HG03432 (cell line): ENCODE measurements at regions not wholly inside any gene's neighbourhood (a gene's known extent, or its start where the extent isn't known, plus 50 kb on each side); places are given as distances from the start of the nearest gene placed in this dataset.
"Not testable (repeated sequence)": the region's sequence is repeated elsewhere in the genome, so short reads cannot be mapped to it uniquely, and the experiment has no call there.

Source experiments
- ATAC-seq: cut with Tn5 transposase; IDR thresholded peaks from one replicate; pipeline ENCODE4 v1.9.1; 2021; ENCODE audit warnings: mild to moderate bottlenecking, moderate library complexity; ENCODE audit not compliant: unreplicated experiment

- no peak for ATAC-seq
These were observed 86.2 kb downstream of the RPL27A start for GRCh38 chr11:8768625-8769333.

- ATAC-seq: no peak
These were observed 90.3 kb downstream of the RPL27A start for GRCh38 chr11:8772571-8773519.

DNA sequence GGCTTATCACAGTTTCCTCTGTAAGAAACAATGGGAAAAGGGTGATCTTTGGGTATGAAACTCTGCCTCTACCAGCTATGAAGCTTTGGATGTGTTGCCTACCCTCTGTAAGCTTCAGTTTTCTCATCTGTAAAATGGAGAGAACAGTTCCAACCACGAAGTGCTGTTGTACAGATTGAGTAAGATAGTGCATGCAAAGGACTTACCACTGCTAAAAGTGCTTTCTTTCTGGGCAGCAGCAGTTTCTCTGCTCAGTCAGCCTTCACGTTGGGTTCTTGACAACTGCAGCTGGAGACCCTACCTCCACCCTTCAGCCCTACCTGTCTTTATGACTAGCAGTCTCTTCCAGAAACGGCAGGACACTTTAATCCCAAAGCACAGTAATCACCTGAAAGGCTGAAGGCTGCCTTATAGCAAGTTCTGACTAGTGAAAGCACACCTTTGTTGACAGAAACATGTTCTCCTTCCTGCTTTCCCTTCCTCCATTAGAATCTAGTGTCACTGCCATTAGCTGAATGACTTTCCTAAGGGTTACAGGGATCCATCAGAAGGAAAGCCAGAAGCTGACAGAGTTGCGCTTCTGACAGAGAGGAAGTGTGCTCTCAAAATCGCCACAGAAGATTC lies 91.4 kb downstream of the RPL27A start:
- no peak for ATAC-seq

GRCh38 chr11:8774916-8775315 lies 92.3 kb downstream of the RPL27A start:
- not testable (repeated sequence) for ATAC-seq

GRCh38 chr11:8775332-8775731 lies 92.7 kb downstream of the RPL27A start:
- ATAC-seq: no peak

DNA sequence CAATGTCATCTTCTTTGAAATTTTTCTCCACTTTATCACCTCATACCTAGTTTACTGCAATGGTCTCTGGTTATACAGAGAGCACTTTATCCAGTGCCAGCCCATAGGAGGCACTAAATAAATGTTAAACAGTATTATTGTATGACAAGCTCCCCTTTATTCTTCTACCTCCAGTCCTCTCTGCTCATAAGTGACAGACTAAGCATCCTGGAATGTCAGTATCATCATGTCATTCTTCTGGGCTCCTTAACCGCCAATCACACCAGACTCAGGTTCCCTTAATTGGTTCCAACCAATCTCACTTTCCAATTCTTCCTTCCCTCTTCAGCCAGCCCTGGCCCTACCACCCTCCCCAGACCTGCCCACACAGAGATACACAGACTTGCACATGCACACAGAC lies 93.1 kb downstream of the RPL27A start:
- ATAC-seq: no peak

GRCh38 chr11:8776209-8776608 lies 93.6 kb downstream of the RPL27A start:
- no peak for ATAC-seq

DNA sequence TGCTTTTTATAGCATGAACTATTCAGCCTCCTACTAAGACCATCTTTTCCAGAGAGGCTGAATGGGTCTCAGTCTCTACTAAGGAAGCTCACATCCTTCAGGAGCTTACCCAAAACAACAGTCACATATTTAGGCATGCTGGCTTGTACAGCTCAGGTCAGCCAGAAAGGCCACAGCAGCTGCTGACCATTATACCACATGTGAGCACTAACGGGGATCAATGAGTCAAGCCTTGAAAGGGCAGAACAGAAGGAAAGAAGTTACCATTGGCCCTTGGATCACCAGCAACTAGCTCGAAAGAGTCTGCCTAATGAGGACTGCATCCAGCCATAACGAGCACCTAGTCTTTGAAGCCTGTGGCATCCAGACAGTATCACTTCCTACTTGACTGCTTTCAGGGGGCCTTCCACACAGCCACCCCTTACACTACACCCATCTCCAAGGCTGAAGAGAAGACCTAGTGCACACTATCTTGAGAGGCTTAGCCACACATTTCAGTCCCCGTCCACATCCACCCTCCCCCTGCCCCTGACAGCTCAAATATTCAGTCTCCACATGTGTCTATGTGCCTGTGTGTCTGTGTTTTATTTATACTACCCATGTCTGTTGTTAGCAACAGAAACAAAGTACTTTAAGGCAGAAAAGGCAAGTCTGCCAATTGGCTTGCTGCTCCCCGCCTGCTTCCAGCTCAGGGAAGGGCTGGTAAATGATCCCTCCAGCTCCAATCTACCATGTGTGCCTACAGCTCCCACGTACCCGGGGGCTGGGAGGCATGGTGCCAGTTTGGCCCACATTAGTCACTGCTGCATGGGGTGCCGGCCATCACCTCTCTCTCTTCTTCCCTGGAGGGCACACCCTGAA lies 95.5 kb downstream of the RPL27A start:
- peak; percentile 68 for ATAC-seq

DNA sequence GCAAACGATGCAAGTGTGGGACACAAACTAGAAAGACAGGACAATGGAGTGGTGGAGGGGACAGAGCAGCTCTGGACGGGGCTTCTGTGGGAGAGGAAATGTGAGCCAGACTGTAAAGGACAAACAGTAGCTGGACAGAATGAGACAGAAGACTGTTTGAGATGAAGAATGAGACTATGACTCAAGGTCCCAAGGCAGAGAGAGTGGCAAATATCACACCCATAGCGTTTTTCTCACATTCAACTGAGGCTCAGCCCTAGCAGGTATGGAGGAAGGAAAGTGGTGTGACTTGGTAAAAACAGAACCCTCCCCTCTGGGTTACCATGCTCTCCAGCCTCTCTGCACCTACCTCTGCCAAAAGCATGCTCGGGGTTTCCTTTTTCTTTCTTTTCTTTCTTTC lies 96.5 kb downstream of the RPL27A start:
- no peak for ATAC-seq

GRCh38 chr11:8779732-8780131 lies 97.1 kb downstream of the RPL27A start:
- ATAC-seq: no peak

- no peak for ATAC-seq
These were observed 102.4 kb downstream of the RPL27A start for GRCh38 chr11:8784954-8785353.

GRCh38 chr11:8785457-8785856 lies 102.9 kb downstream of the RPL27A start:
- no peak for ATAC-seq

GRCh38 chr11:8785998-8786397 lies 103.4 kb downstream of the RPL27A start:
- no peak for ATAC-seq

- ATAC-seq: no peak
These were observed 104.3 kb downstream of the RPL27A start for GRCh38 chr11:8786933-8787332.

- ATAC-seq: no peak
These were observed 104.8 kb downstream of the RPL27A start for GRCh38 chr11:8787372-8787771.

GRCh38 chr11:8788616-8789015 lies 106.0 kb downstream of the RPL27A start:
- ATAC-seq: no peak

- ATAC-seq: no peak
These were observed 107.3 kb downstream of the RPL27A start for GRCh38 chr11:8789864-8790263.

DNA sequence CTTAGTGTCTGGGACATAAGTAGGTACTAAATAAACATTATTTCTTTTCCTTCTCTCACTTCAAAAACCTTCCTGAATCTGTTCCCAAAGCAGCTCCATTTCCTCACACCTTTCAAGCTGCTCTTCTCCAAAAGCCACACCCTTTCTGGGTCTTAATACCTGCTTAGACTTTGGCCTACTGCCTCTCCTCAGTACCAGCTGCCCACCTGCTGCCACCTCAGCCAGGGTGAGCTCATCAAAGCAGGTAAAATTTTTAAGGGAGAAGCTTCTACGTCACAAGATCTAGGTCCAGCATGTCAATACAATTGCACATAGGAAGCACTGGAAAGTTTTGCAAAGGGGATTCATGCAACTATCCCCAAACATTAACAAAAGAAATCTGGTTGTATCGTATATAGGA lies 108.4 kb downstream of the RPL27A start:
- ATAC-seq: no peak

DNA sequence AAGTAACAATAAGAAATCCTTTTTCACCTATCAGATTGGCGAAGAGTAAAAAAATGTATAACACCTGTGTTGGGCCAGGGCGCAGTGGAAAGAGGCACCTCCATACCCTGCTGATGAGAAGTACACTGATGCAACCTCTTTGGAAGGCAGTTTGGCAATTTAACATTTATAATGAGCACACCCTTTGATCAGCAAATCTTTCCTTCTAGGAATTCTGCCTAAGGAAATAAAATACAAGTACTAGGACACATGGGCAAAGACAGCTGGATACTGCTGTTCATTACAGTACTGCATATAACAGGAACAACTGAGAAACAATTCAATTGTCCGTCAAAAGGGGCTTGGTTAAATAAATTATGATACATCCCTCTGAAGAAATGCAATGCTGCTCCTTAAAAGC lies 110.1 kb downstream of the RPL27A start:
- no peak for ATAC-seq

GRCh38 chr11:8793114-8793777 lies 110.7 kb downstream of the RPL27A start:
- ATAC-seq: no peak
